ENCODE measurements at regions not wholly inside any gene's neighbourhood (a gene's known extent, or its start where the extent isn't known, plus 50 kb on each side); places are given as distances from the start of the nearest gene placed in this dataset.

DNA sequence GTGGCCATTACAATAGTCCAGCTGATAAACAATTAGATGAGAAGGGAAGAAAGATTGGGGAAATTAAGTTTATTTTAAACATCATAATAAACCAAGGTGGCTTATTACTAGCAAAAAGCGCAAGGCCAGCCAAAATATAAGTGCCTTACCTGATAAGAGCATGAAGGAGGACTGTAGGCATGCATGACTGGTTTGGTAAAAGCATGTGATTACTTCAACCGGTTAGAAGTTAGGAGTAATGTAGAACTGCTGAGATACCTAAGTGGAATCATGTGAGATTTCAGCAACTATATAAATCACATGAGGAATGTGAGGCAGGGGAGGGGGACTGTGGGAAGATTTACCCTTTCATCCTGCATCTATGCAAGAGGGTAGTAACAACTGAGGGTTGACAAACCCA lies 59.7 kb upstream of the CCDC196 start:
- no peaks in the 10 kb centered on the region for H3K79me2 ChIP-seq (ENCODE audit: control insufficient read depth, insufficient read depth, low read length)
- TF ChIP-seq, protein P1, sequence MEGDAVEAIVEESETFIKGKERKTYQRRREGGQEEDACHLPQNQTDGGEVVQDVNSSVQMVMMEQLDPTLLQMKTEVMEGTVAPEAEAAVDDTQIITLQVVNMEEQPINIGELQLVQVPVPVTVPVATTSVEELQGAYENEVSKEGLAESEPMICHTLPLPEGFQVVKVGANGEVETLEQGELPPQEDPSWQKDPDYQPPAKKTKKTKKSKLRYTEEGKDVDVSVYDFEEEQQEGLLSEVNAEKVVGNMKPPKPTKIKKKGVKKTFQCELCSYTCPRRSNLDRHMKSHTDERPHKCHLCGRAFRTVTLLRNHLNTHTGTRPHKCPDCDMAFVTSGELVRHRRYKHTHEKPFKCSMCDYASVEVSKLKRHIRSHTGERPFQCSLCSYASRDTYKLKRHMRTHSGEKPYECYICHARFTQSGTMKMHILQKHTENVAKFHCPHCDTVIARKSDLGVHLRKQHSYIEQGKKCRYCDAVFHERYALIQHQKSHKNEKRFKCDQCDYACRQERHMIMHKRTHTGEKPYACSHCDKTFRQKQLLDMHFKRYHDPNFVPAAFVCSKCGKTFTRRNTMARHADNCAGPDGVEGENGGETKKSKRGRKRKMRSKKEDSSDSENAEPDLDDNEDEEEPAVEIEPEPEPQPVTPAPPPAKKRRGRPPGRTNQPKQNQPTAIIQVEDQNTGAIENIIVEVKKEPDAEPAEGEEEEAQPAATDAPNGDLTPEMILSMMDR (conservative IDR thresholded peaks at IDR 0.05 in 1 of 2, IDR thresholded peaks at IDR 0.05 in 1 of 2; ENCODE audit: low read depth in 1 of 2, low read length in 2 of 2), result no peak
- TF ChIP-seq EZH2 (IDR thresholded peaks at IDR 0.05; ENCODE audit: low read length, missing control alignments), result no peak
- H3K9me3 ChIP-seq (ENCODE audit: control insufficient read depth, insufficient read depth, low read depth, low read length), result no peaks in the 10 kb centered on the region
- no peaks in the 10 kb centered on the region for H3K36me3 ChIP-seq (ENCODE audit: control insufficient read depth, insufficient read depth, low read length)
- no peaks in the 10 kb centered on the region for H3K4me1 ChIP-seq (ENCODE audit: control insufficient read depth, extremely low read depth, insufficient read depth, low read length)
- no peaks in the 10 kb centered on the region for H3K27me3 ChIP-seq (ENCODE audit: control insufficient read depth, insufficient read depth, low read length)
- no peak overlapping the region for H3K4me2 ChIP-seq (ENCODE audit: extremely low read depth, insufficient read depth, low read length)
- no peak overlapping the region for H3K4me3 ChIP-seq (replicated peaks in 1 of 4; ENCODE audit: control extremely low read depth in 1 of 4, insufficient read depth in 1 of 4, low read depth in 3 of 4, low read length in 4 of 4)
- no peak overlapping the region for H3K27ac ChIP-seq (ENCODE audit: insufficient read depth, low read length)
- H2AFZ ChIP-seq (ENCODE audit: low read length), result no peak overlapping the region
- no peaks in the 10 kb centered on the region for H4K20me1 ChIP-seq (ENCODE audit: control insufficient read depth, extremely low read depth, insufficient read depth, low read length)
- no peak for DNase-seq (ENCODE audit: low read depth in 2 of 2)
- H3K9ac ChIP-seq (ENCODE audit: insufficient read depth, low read length), result no peak overlapping the region

DNA sequence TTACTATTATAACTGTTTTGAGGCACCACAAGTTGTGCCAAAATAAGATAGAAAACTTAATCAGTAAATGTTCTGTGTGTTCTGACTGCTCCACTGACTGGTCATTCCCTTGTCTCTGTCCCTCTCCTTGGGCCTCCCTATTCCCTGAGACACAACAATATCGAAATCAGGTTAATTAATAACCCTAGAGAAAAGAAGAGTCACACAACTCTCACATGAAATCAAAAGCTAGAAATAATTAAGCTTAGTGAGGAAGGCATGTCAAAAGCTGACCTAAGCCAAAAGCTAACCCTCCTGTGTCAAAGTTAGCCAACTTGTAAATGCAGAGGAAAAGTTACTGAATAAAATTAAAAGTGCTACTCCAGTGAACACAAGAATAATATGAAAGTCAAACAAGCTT lies 53.8 kb upstream of the CCDC196 start:
- TF ChIP-seq EZH2 (IDR thresholded peaks at IDR 0.05; ENCODE audit: low read length, missing control alignments), result no peak
- H3K36me3 ChIP-seq (ENCODE audit: control insufficient read depth, insufficient read depth, low read length), result no peaks in the 10 kb centered on the region
- no peaks in the 10 kb centered on the region for H3K9me3 ChIP-seq (ENCODE audit: control insufficient read depth, insufficient read depth, low read depth, low read length)
- no peak for DNase-seq (ENCODE audit: low read depth in 2 of 2)
- H4K20me1 ChIP-seq (ENCODE audit: control insufficient read depth, extremely low read depth, insufficient read depth, low read length), result no peaks in the 10 kb centered on the region
- H2AFZ ChIP-seq (ENCODE audit: low read length), result no peak overlapping the region
- H3K4me3 ChIP-seq (replicated peaks in 1 of 4; ENCODE audit: control extremely low read depth in 1 of 4, insufficient read depth in 1 of 4, low read depth in 3 of 4, low read length in 4 of 4), result no peak overlapping the region
- no peak overlapping the region for H3K4me2 ChIP-seq (ENCODE audit: extremely low read depth, insufficient read depth, low read length)
- H3K79me2 ChIP-seq (ENCODE audit: control insufficient read depth, insufficient read depth, low read length), result no peaks in the 10 kb centered on the region
- H3K9ac ChIP-seq (ENCODE audit: insufficient read depth, low read length), result no peak overlapping the region
- H3K27me3 ChIP-seq (ENCODE audit: control insufficient read depth, insufficient read depth, low read length), result no peaks in the 10 kb centered on the region
- no peaks in the 10 kb centered on the region for H3K4me1 ChIP-seq (ENCODE audit: control insufficient read depth, extremely low read depth, insufficient read depth, low read length)
- no peak overlapping the region for H3K27ac ChIP-seq (ENCODE audit: insufficient read depth, low read length)

DNA sequence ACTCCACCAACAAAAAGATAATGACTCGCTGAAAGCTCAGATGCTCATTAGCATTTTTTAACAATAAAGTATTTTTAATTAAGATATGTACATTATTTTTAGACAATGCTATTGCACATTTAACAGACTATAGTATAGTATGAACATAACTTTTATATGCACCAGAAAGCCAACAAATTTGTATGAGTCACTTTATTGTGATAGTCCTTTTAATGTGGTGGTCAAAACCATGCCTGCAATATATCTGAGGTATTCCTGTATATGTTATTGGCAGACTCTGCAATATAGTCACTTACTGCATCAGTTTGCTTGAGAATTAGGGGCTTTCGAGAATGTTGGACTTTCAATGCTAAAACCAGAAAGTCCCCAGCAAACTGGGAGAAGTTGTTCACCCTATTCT lies 51.7 kb upstream of the CCDC196 start:
- TF ChIP-seq, protein P1 (conservative IDR thresholded peaks at IDR 0.05 in 1 of 2, IDR thresholded peaks at IDR 0.05 in 1 of 2; ENCODE audit: low read depth in 1 of 2, low read length in 2 of 2), result no peak
- TF ChIP-seq EZH2 (IDR thresholded peaks at IDR 0.05; ENCODE audit: low read length, missing control alignments), result no peak
- no peaks in the 10 kb centered on the region for H3K4me1 ChIP-seq (ENCODE audit: control insufficient read depth, extremely low read depth, insufficient read depth, low read length)
- H3K36me3 ChIP-seq (ENCODE audit: control insufficient read depth, insufficient read depth, low read length), result no peaks in the 10 kb centered on the region
- H2AFZ ChIP-seq (ENCODE audit: low read length), result no peak overlapping the region
- no peaks in the 10 kb centered on the region for H3K9me3 ChIP-seq (ENCODE audit: control insufficient read depth, insufficient read depth, low read depth, low read length)
- H3K27ac ChIP-seq (ENCODE audit: insufficient read depth, low read length), result no peak overlapping the region
- no peak overlapping the region for H3K9ac ChIP-seq (ENCODE audit: insufficient read depth, low read length)
- H3K79me2 ChIP-seq (ENCODE audit: control insufficient read depth, insufficient read depth, low read length), result no peaks in the 10 kb centered on the region
- DNase-seq (ENCODE audit: low read depth in 2 of 2), result no peak
- H4K20me1 ChIP-seq (ENCODE audit: control insufficient read depth, extremely low read depth, insufficient read depth, low read length), result no peaks in the 10 kb centered on the region
- no peaks in the 10 kb centered on the region for H3K27me3 ChIP-seq (ENCODE audit: control insufficient read depth, insufficient read depth, low read length)
- H3K4me2 ChIP-seq (ENCODE audit: extremely low read depth, insufficient read depth, low read length), result no peak overlapping the region
- H3K4me3 ChIP-seq (replicated peaks in 1 of 4; ENCODE audit: control extremely low read depth in 1 of 4, insufficient read depth in 1 of 4, low read depth in 3 of 4, low read length in 4 of 4), result no peak overlapping the region

Measured in fibroblast of lung (primary cell).